ENCODE measurements at regions not wholly inside any gene's neighbourhood (a gene's known extent, or its start where the extent isn't known, plus 50 kb on each side); places are given as distances from the start of the nearest gene placed in this dataset.

- TF ChIP-seq, protein P1, sequence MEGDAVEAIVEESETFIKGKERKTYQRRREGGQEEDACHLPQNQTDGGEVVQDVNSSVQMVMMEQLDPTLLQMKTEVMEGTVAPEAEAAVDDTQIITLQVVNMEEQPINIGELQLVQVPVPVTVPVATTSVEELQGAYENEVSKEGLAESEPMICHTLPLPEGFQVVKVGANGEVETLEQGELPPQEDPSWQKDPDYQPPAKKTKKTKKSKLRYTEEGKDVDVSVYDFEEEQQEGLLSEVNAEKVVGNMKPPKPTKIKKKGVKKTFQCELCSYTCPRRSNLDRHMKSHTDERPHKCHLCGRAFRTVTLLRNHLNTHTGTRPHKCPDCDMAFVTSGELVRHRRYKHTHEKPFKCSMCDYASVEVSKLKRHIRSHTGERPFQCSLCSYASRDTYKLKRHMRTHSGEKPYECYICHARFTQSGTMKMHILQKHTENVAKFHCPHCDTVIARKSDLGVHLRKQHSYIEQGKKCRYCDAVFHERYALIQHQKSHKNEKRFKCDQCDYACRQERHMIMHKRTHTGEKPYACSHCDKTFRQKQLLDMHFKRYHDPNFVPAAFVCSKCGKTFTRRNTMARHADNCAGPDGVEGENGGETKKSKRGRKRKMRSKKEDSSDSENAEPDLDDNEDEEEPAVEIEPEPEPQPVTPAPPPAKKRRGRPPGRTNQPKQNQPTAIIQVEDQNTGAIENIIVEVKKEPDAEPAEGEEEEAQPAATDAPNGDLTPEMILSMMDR (conservative IDR thresholded peaks at IDR 0.05), result no peak
- no peak for TF ChIP-seq EZH2 (IDR thresholded peaks at IDR 0.05; ENCODE audit: low read depth)
Observed at GRCh38 chr1:233725423-233725822, 111.5 kb downstream of the KCNK1 start.

Data from PC-9 (cell line).